CD14-positive monocyte (primary cell): ENCODE measurements at regions not wholly inside any gene's neighbourhood (a gene's known extent, or its start where the extent isn't known, plus 50 kb on each side); places are given as distances from the start of the nearest gene placed in this dataset.

Experiments
- DNase-seq, 3 donors: peaks; one replicate each; pipeline ENCODE4 v3.0.0-alpha.2; 2011 to 2022
- H2AFZ ChIP-seq: 2 replicates; pipeline ENCODE4 v1.6.0; 2012; ENCODE audit warnings: mild to moderate bottlenecking, low read depth, low read length, inconsistent platforms; ENCODE audit not compliant: insufficient read depth, poor library complexity, severe bottlenecking
- H3K27ac ChIP-seq, 2 donors: 1 replicate in 1 of 2; 2 replicates in 1 of 2; pipeline ENCODE4 v1.5.1; 2012 to 2013; ENCODE audit warnings: low read length in 2 of 2, control low read depth in 1 of 2, inconsistent platforms in 1 of 2, low read depth in 1 of 2, mild to moderate bottlenecking in 1 of 2
- H3K27me3 ChIP-seq, 2 donors: one replicate each; pipeline versions ENCODE4 v1.6.0 to v1.6.1; 2011 to 2013; ENCODE audit warnings: low read length in 2 of 2; ENCODE audit not compliant: control insufficient read depth in 2 of 2, insufficient read depth in 2 of 2
- H3K36me3 ChIP-seq, 2 donors: replicated peaks in 1 of 2; 1 replicate in 1 of 2; 2 replicates in 1 of 2; pipeline versions ENCODE4 v1.5.1 to v1.6.1; 2012 to 2013; ENCODE audit warnings: low read length in 2 of 2, control low read depth in 1 of 2, inconsistent platforms in 1 of 2, mild to moderate bottlenecking in 1 of 2; ENCODE audit not compliant: insufficient read depth in 2 of 2, control insufficient read depth in 1 of 2
- H3K4me1 ChIP-seq, 2 donors: 1 replicate in 1 of 2; 2 replicates in 1 of 2; pipeline versions ENCODE4 v1.5.1 to v1.6.1; 2012 to 2013; ENCODE audit warnings: low read length in 2 of 2, control low read depth in 1 of 2, inconsistent platforms in 1 of 2, mild to moderate bottlenecking in 1 of 2, moderate library complexity in 1 of 2; ENCODE audit not compliant: insufficient read depth in 2 of 2, control insufficient read depth in 1 of 2
- H3K4me2 ChIP-seq: replicated peaks from 2 replicates; pipeline ENCODE3; 2012; ENCODE audit warnings: low read length, moderate library complexity, mild to moderate bottlenecking; ENCODE audit not compliant: poor library complexity, severe bottlenecking; ENCODE audit errors: extremely low read depth
- H3K4me3 ChIP-seq, 3 experiments: fragments of 200-600 bp in 1 of 3; sonication (generic) in 1 of 3; replicated peaks in 1 of 3; 1 replicate in 2 of 3; 2 replicates in 1 of 3; pipeline ENCODE4 v1.5.1; 2011 to 2013; ENCODE audit warnings: low read length in 3 of 3, mild to moderate bottlenecking in 3 of 3, control low read depth in 2 of 3, low read depth in 2 of 3, inconsistent platforms in 1 of 3, moderate library complexity in 1 of 3
- H3K79me2 ChIP-seq: 2 replicates; pipeline ENCODE4 v1.6.0; 2012; ENCODE audit warnings: mild to moderate bottlenecking, control low read depth, inconsistent platforms, low read length, moderate library complexity; ENCODE audit not compliant: insufficient read depth
- H3K9ac ChIP-seq: 2 replicates; pipeline ENCODE4 v1.6.0; 2017; ENCODE audit warnings: low read length, mild to moderate bottlenecking; ENCODE audit not compliant: insufficient read depth, poor library complexity, severe bottlenecking
- H3K9me3 ChIP-seq, 2 donors: replicated peaks in 1 of 2; 1 replicate in 1 of 2; 2 replicates in 1 of 2; pipeline versions ENCODE4 v1.5.1 to v1.6.1; 2012 to 2013; ENCODE audit warnings: low read length in 2 of 2, control low read depth in 1 of 2; ENCODE audit not compliant: control insufficient read depth in 1 of 2, insufficient read depth in 1 of 2
- H4K20me1 ChIP-seq: 2 replicates; pipeline ENCODE4 v1.6.0; 2012; ENCODE audit warnings: mild to moderate bottlenecking, low read length, control low read depth, moderate library complexity; ENCODE audit not compliant: insufficient read depth
- H3K27ac Mint-ChIP-seq, 7 donors: one replicate each; pipeline ENCODE4 v1.8.0; 2020; ENCODE audit warnings: mild to moderate bottlenecking in 7 of 7, mixed read lengths in 7 of 7, moderate library complexity in 6 of 7, inconsistent platforms in 2 of 7
- H3K27me3 Mint-ChIP-seq, 3 donors: one replicate each; pipeline ENCODE4 v1.8.0; 2021 to 2022; ENCODE audit warnings: low read depth in 3 of 3, mild to moderate bottlenecking in 3 of 3, mixed read lengths in 3 of 3, moderate library complexity in 3 of 3, inconsistent platforms in 1 of 3
- H3K36me3 Mint-ChIP-seq, 2 donors: one replicate each; pipeline ENCODE4 v1.8.0; 2020; ENCODE audit warnings: mixed read lengths in 2 of 2, inconsistent platforms in 1 of 2, mild to moderate bottlenecking in 1 of 2
- H3K4me1 Mint-ChIP-seq: one replicate; pipeline ENCODE4 v1.8.0; 2020; ENCODE audit warnings: mild to moderate bottlenecking, mixed read lengths
- H3K4me3 Mint-ChIP-seq, 2 donors: one replicate each; pipeline ENCODE4 v1.8.0; 2020; ENCODE audit warnings: mild to moderate bottlenecking in 2 of 2, mixed read lengths in 2 of 2, moderate library complexity in 1 of 2
- H3K9me3 Mint-ChIP-seq, 7 donors: one replicate each; pipeline ENCODE4 v1.8.0; 2020 to 2022; ENCODE audit warnings: mixed read lengths in 7 of 7, mild to moderate bottlenecking in 6 of 7, moderate library complexity in 6 of 7, inconsistent platforms in 2 of 7
- CTCF ChIP-seq: fragments of 200-600 bp; IDR thresholded peaks from one replicate; pipeline ENCODE4 v1.8.0; 2022; ENCODE audit warnings: antibody characterized with exemption, mild to moderate bottlenecking
- WGBS: methylation state at CpG from one replicate; pipeline ENCODE4 v1.1.5; 2013; ENCODE audit warnings: missing lambda C conversion rate; ENCODE audit not compliant: insufficient coverage; 5-methylcytosine and 5-hydroxymethylcytosine counted together
- intact Hi-C, 2 donors: fragments of 100-400 bp; cut with micrococcal nuclease; formaldehyde crosslinking; loops; one replicate each; pipeline versions ENCODE4 v1.15.0 to v1.15.1; 2023

DNA sequence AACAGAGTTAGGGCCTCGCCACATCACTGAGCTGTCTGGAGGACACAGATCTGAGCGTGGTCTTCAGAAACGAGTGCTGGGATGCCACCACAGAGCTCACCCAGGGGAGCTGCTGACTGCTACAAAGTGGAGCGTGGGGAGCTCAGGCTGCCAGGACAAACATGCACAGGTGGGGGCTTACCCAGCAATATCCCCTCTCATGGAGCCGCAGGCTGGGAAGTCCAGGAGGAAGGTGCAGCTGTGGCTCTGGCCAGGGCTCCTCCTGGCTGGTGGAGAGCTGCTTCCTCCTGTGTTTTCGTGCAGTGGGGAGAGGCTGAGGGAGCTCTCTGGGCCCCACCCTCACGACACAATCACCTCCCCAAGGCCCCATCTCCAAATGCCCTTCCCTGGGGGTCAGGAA is 368.6 kb upstream of the IRX4 start:
- no peak overlapping the region for H2AFZ ChIP-seq
- no peaks in the 10 kb centered on the region for H3K79me2 ChIP-seq
- H3K4me2 ChIP-seq, result no peak overlapping the region
- H3K9ac ChIP-seq, result no peak overlapping the region
- DNase-seq, result no peak
- H3K27ac ChIP-seq, result no peak overlapping the region
- H3K27me3 ChIP-seq, result no peaks in the 10 kb centered on the region
- TF ChIP-seq CTCF, result no peak
- intact Hi-C loops, result no loop called here
- no peak overlapping the region for H3K4me3 ChIP-seq
- H4K20me1 ChIP-seq, result no peaks in the 10 kb centered on the region
- Mint-ChIP-seq H3K27me3 (peaks cover 1 to 4% (median 2%) of the 10 kb centered on the region in 3 donors), H3K9me3 (peaks cover 0 to 6% (median 0%) of the 10 kb centered on the region in 7 donors), H3K27ac (no peak overlapping the region), H3K36me3 (no peaks in the 10 kb centered on the region), H3K4me1 (no peaks in the 10 kb centered on the region), H3K4me3 (no peak overlapping the region)
- H3K36me3 ChIP-seq, result no peaks in the 10 kb centered on the region
- WGBS, result 72% methylated on average over 6 of the region's 7 CpGs
- H3K9me3 ChIP-seq, result peaks cover 0 to 5% of the 10 kb centered on the region in 2 donors
- H3K4me1 ChIP-seq, result no peaks in the 10 kb centered on the region

DNA sequence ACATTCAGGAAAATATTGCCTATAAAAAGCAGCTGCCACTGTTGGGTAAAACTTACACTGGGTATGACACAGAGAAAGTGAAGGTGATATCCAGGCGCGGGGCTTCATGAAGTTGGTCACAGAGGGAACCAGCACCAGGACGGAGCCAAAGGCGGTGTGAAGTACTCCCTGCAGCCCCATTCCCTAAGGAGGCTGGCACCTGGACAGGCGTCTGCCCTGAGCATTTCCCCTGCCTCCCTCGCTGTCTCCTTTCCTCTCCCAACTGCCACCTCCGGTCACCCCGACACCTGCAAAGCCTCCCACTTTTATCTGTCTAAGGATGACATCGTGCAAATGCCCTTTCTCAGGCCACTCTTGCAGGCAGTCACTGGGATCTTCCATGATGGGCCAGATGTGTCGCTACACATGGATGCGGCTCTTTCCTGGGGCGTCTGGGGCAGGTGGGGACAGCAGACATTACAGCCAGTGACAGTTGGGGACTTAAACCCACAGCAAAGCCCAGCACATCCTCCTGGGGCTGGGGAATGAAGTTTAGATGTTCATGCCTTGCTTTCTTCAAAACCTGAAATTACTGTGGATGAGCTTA is 367.7 kb upstream of the IRX4 start:
- peaks cover 0 to 5% (median 0%) of the 10 kb centered on the region in 7 donors for H3K9me3 Mint-ChIP-seq
- H3K4me3 Mint-ChIP-seq, result no peak overlapping the region
- Histone ChIP-seq H3K9ac (no peak overlapping the region), H3K79me2 (no peaks in the 10 kb centered on the region), H3K4me1 (no peaks in the 10 kb centered on the region), H3K4me2 (no peak overlapping the region), H3K4me3 (no peak overlapping the region), H2AFZ (no peak overlapping the region), H3K36me3 (no peaks in the 10 kb centered on the region), H4K20me1 (no peaks in the 10 kb centered on the region), H3K27me3 (no peaks in the 10 kb centered on the region), H3K27ac (no peak overlapping the region), H3K9me3 (peaks cover 0 to 5% of the 10 kb centered on the region in 2 donors)
- intact Hi-C loops, result no loop called here
- 93% methylated on average over 8 of the region's 12 CpGs for WGBS
- no peaks in the 10 kb centered on the region for H3K36me3 Mint-ChIP-seq
- peaks cover 1 to 4% (median 2%) of the 10 kb centered on the region in 3 donors for H3K27me3 Mint-ChIP-seq
- no peak for TF ChIP-seq CTCF
- no peaks in the 10 kb centered on the region for H3K4me1 Mint-ChIP-seq
- DNase-seq, result no peak
- H3K27ac Mint-ChIP-seq, result no peak overlapping the region
